OCI-LY7 (cell line): ENCODE measurements at regions not wholly inside any gene's neighbourhood (a gene's known extent, or its start where the extent isn't known, plus 50 kb on each side); places are given as distances from the start of the nearest gene placed in this dataset.
A peak's percentile ranks its signal among the peaks of the same experiment; 100 is the strongest.

ENCODE experiments used
- BruUV-seq: library from RNA; stranded (reverse); fragments of 400-500 nt; replicated peaks from 2 replicates; lab custom pipeline; 2021; lab: Mats Ljungman, UMichigan
- CTCF ChIA-PET: fragments of 300-600 bp; sonication (Branson Sonifier 250); formaldehyde crosslinking; loops from one replicate; lab custom pipeline; 2022; ENCODE audit warnings: antibody characterized with exemption; ENCODE audit not compliant: unreplicated experiment; lab: Charles Lee
- POLR2A ChIA-PET: fragments of 300-600 bp; sonication (Branson Sonifier 250); formaldehyde crosslinking; loops from one replicate; lab custom pipeline; 2022; ENCODE audit warnings: antibody characterized with exemption; lab: Charles Lee
- DNase-seq: peaks from one replicate; pipeline ENCODE4 v3.0.0-alpha.2; 2015; ENCODE audit warnings: low spot score
- H2AFZ ChIP-seq: fragments of 200-600 bp; sonication (generic), shearing (Covaris generic); 2 replicates; pipeline ENCODE4 v1.6.1; 2014; ENCODE audit warnings: mild to moderate bottlenecking, antibody characterized with exemption, low read length, moderate library complexity
- H3K27ac ChIP-seq: fragments of 200-600 bp; sonication (generic); 2 replicates; pipeline ENCODE4 v1.5.1; 2014; ENCODE audit warnings: mixed run types, low read depth, mild to moderate bottlenecking, moderate library complexity, low read length, inconsistent platforms; ENCODE audit not compliant: poor library complexity, severe bottlenecking
- H3K36me3 ChIP-seq: fragments of 200-600 bp; sonication (generic); 2 replicates; pipeline ENCODE4 v1.6.1; 2014; ENCODE audit warnings: mild to moderate bottlenecking, antibody characterized with exemption, low read length, moderate library complexity, mixed read lengths; ENCODE audit not compliant: insufficient read depth
- H3K4me1 ChIP-seq: fragments of 200-600 bp; sonication (generic); 2 replicates; pipeline ENCODE4 v1.5.1; 2014; ENCODE audit warnings: mild to moderate bottlenecking, low read length; ENCODE audit not compliant: insufficient read depth, poor library complexity, severe bottlenecking
- H3K4me2 ChIP-seq: fragments of 200-600 bp; sonication (generic); 2 replicates; pipeline ENCODE4 v1.6.1; 2014; ENCODE audit warnings: mild to moderate bottlenecking, low read length
- H3K4me3 ChIP-seq: fragments of 200-600 bp; sonication (generic); 2 replicates; pipeline ENCODE4 v1.5.1; 2014; ENCODE audit warnings: mild to moderate bottlenecking, low read depth, low read length; ENCODE audit not compliant: poor library complexity, severe bottlenecking
- H3K79me2 ChIP-seq: fragments of 200-600 bp; sonication (generic); 2 replicates; pipeline ENCODE4 v1.6.1; 2016; ENCODE audit warnings: low read depth, mild to moderate bottlenecking, low read length, moderate library complexity, mixed read lengths; ENCODE audit not compliant: insufficient read depth
- H3K9me2 ChIP-seq: fragments of 200-600 bp; sonication (generic); 2 replicates; pipeline ENCODE4 v1.6.1; 2016; ENCODE audit warnings: mild to moderate bottlenecking, low read length, mixed read lengths; ENCODE audit not compliant: insufficient read depth
- H3K9me3 ChIP-seq: fragments of 200-600 bp; sonication (generic); 2 replicates; pipeline ENCODE4 v1.6.1; 2014; ENCODE audit warnings: mild to moderate bottlenecking, mixed run types, low read length, mixed read lengths
- H4K20me1 ChIP-seq: fragments of 200-600 bp; sonication (generic); 2 replicates; pipeline ENCODE4 v1.6.1; 2014; ENCODE audit warnings: mild to moderate bottlenecking, antibody characterized with exemption, low read length, moderate library complexity, mixed read lengths; ENCODE audit not compliant: insufficient read depth
- EZH2phosphoT487 ChIP-seq: fragments of 200-600 bp; sonication (generic); IDR thresholded peaks from 2 replicates; pipeline ENCODE4 v1.6.1; 2018; ENCODE audit warnings: low read depth, borderline replicate concordance, mild to moderate bottlenecking, mixed run types, antibody characterized with exemption, low read length, moderate library complexity, mixed read lengths
- intact Hi-C: fragments of 100-400 bp; cut with micrococcal nuclease; formaldehyde crosslinking; loops from one replicate; pipeline ENCODE4 v1.10.0; 2022; ENCODE audit not compliant: unreplicated experiment
- TF ChIP-seq, protein P1 (sequence below): fragments of 200-600 bp; sonication (generic); conservative IDR thresholded peaks from 2 replicates; pipeline ENCODE4 v1.5.1; 2014; ENCODE audit warnings: mild to moderate bottlenecking, antibody characterized with exemption, low read length, moderate library complexity, mixed read lengths

DNA sequence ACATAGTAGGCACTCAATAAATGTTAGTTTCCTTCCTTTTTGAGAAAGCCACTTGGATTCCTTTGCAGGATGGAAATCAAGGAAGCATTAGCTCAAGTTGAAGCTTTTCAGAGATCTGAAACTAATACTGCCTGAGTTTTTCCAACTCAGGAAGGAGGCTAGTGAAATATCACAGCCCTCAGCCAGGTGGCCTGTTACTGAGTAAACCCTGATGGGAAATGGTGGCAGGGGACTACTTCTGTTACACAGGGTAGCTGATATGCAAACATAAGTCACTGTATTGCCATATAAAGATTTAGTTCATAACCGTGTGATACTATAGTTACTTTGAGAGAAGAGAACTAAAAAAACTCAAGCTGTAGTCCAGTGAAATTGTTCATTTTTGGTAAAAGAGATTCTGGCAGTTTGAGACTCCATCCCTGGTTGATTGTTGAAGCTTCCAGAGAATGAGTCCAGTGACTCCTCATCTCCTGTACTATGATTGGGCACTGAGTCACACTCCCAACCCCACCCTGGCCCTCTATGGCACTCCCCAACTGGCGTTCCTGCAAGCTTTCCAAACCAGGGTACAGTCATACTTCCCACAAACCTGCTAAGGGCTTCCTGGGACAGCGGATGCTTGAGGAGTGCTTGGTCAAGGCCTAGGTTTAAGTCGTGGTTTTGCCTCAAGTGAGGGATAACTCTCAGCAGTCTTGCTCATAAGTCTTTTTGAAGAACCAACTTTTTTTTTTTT lies 81.8 kb downstream of the MID1IP1 start:
- CTCF ChIA-PET, result no interaction called here
- H2AFZ ChIP-seq, result peak overlapping the region; percentile 73; the same call in 1 of the 2 replicates
- no peak for TF ChIP-seq EZH2phosphoT487
- TF ChIP-seq, protein P1, sequence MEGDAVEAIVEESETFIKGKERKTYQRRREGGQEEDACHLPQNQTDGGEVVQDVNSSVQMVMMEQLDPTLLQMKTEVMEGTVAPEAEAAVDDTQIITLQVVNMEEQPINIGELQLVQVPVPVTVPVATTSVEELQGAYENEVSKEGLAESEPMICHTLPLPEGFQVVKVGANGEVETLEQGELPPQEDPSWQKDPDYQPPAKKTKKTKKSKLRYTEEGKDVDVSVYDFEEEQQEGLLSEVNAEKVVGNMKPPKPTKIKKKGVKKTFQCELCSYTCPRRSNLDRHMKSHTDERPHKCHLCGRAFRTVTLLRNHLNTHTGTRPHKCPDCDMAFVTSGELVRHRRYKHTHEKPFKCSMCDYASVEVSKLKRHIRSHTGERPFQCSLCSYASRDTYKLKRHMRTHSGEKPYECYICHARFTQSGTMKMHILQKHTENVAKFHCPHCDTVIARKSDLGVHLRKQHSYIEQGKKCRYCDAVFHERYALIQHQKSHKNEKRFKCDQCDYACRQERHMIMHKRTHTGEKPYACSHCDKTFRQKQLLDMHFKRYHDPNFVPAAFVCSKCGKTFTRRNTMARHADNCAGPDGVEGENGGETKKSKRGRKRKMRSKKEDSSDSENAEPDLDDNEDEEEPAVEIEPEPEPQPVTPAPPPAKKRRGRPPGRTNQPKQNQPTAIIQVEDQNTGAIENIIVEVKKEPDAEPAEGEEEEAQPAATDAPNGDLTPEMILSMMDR, result no peak

DNA sequence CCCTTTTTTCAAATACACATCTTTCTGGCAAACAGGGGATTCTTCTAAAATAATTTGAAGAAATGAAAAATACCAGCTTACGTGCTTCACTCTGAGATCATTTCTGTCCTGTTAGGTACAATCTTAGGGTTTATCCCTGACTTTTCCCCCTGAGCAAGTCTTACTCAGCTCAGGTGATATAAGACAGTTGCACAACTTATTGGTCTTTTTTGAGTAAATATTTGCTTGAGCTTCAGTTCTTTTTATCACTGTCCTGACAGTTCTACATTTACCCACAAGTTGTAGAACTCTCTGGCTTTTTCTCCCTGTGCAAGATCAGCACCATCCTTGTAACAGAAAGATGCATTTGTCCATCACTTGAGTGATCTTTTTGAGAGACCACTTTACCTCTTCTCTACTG lies 84.9 kb downstream of the MID1IP1 start:
- intact Hi-C loops, result no loop called here
- Histone ChIP-seq H3K9me2 (no peaks in the 10 kb centered on the region), H3K36me3 (no peaks in the 10 kb centered on the region), H3K9me3 (no peaks in the 10 kb centered on the region), H4K20me1 (no peaks in the 10 kb centered on the region), H3K4me1 (peaks cover 26% of the 10 kb centered on the region), H3K27ac (no peak overlapping the region), H2AFZ (no peak overlapping the region), H3K4me2 (no peak overlapping the region), H3K79me2 (no peaks in the 10 kb centered on the region), H3K4me3 (no peak overlapping the region)
- BruUV-seq, result no TSS peak
- no peak for TF ChIP-seq EZH2phosphoT487
- TF ChIP-seq, protein P1, result no peak
- DNase-seq, result no peak
- ChIA-PET POLR2A (no interaction called here), CTCF (no interaction called here)

More for the DNA sequence above, 81.8 kb downstream of the MID1IP1 start:
- H3K4me2 ChIP-seq, result peak overlapping the region; percentile 16; the same call in 1 of the 2 replicates
- H3K27ac ChIP-seq, result peak overlapping the region; percentile 39
- peaks cover 55% of the 10 kb centered on the region for H3K4me1 ChIP-seq
- H3K36me3 ChIP-seq, result no peaks in the 10 kb centered on the region; the same call in 1 of the 2 replicates
- no peaks in the 10 kb centered on the region for H4K20me1 ChIP-seq
- peaks cover 6% of the 10 kb centered on the region; the same call in 1 of the 2 replicates for H3K9me3 ChIP-seq
- H3K4me3 ChIP-seq, result no peak overlapping the region
- peak; percentile 53 for DNase-seq
- POLR2A ChIA-PET, result interaction anchor here (0.7 to 6.3 kb wide), 5 partner anchors 9 to 90 kb away, joined by 3 to 91 read pairs (median 3); partner anchors contain the start of gene MID1IP1
- no peaks in the 10 kb centered on the region for H3K79me2 ChIP-seq
- BruUV-seq, result no TSS peak
- intact Hi-C loops, result no loop called here
- no peaks in the 10 kb centered on the region for H3K9me2 ChIP-seq

DNA sequence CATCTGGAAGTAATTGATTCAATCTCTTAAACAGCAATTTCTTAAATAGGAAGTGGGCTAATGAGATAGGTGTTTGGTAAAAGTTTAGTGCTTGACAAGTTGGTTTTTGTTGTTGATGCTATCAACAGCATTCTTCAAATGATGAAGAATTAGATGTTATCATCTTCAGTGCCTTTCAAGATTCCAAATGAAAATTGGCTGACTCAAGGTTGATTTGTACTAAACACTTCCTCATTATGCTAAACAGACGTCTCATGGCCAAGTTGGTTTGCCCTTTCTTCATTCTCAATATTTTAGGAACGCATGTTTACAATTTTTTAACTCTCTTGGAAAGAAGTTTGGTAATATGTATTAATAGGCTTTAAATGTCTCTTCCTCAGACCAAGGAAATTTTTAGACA lies 86.0 kb downstream of the MID1IP1 start:
- Histone ChIP-seq H2AFZ (no peak overlapping the region), H3K9me3 (no peaks in the 10 kb centered on the region), H3K4me3 (no peak overlapping the region), H3K9me2 (no peaks in the 10 kb centered on the region), H4K20me1 (no peaks in the 10 kb centered on the region), H3K79me2 (no peaks in the 10 kb centered on the region), H3K36me3 (no peaks in the 10 kb centered on the region), H3K4me1 (peaks cover 26% of the 10 kb centered on the region), H3K27ac (no peak overlapping the region), H3K4me2 (no peak overlapping the region)
- DNase-seq, result no peak
- ChIA-PET POLR2A (no interaction called here), CTCF (no interaction called here)
- no peak for TF ChIP-seq EZH2phosphoT487
- TF ChIP-seq, protein P1, result no peak
- BruUV-seq, result no TSS peak
- intact Hi-C loops, result no loop called here
